Cerebellar cortex (tissue), 1 donor: ENCODE measurements at regions not wholly inside any gene's neighbourhood (a gene's known extent, or its start where the extent isn't known, plus 50 kb on each side); places are given as distances from the start of the nearest gene placed in this dataset.
"Not testable (repeated sequence)": the region's sequence is repeated elsewhere in the genome, so short reads cannot be mapped to it uniquely, and the experiment has no call there.

Experiments
- DNase-seq: peaks from one replicate; pipeline ENCODE4 v3.0.0-alpha.2; 2015; ENCODE audit warnings: low spot score

DNA sequence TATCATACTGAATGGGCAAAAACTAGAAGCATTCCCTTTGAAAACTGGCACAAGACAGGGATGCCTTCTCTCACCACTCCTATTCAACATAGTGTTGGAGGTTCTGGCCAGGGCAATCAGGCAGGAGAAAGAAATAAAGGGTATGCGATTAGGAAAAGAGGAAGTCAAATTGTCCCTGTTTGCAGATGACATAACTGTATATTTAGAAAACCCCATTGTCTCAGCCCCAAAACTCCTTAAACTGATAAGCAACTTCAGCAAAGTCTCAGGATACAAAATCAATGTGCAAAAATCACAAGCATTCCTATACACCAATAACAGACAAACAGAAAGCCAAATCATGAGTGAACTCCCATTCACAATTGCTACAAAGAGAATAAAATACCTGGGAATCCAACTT is 52.5 kb upstream of the CCDC71L start:
- DNase-seq: not testable (repeated sequence)

GRCh38 chr7:106714590-106715442 is 53.9 kb upstream of the CCDC71L start:
- DNase-seq: not testable (repeated sequence)

DNA sequence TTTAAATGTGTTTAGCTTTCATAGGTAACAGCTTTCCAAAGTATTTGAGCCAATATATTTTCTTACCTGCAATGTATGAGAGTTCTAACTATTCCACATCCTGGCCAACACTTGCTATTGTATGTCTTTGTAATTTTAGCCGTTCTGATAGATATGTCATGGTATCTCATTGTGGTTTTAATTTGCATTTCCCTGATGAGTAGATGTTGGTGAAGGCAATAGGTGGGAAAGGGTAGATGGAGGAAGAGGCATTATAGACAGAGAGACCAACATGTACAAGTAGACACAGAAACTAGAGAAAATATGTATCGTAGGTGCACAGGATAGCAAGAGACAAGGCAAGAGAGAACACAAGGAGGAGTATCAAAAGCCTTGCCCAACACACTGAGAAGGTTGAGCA is 54.8 kb upstream of the CCDC71L start:
- DNase-seq: no peak

GRCh38 chr7:106717254-106717954 is 56.4 kb upstream of the CCDC71L start:
- DNase-seq: peak; percentile 19

GRCh38 chr7:106717955-106718871 is 57.3 kb upstream of the CCDC71L start:
- peak; percentile 33 for DNase-seq

DNA sequence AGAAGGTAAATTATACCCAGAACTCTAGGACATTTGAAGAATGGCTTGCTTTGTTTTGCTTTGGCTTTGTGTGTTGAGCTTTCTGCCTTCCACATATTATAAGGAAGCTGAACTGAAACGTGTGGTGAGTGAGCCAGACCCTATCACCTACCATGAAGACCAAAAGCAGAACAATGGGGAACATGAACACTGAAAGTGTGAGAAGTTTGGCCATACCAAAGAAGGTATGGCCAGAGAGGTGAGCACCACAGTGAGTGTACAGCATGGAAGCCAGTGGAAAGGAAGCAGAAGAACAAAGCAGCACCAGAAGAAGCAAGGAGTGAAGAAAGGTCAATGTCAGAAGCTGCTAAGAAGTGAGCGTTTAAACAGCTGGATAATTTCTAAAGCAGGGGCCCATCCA is 59.7 kb upstream of the CCDC71L start:
- DNase-seq: no peak

DNA sequence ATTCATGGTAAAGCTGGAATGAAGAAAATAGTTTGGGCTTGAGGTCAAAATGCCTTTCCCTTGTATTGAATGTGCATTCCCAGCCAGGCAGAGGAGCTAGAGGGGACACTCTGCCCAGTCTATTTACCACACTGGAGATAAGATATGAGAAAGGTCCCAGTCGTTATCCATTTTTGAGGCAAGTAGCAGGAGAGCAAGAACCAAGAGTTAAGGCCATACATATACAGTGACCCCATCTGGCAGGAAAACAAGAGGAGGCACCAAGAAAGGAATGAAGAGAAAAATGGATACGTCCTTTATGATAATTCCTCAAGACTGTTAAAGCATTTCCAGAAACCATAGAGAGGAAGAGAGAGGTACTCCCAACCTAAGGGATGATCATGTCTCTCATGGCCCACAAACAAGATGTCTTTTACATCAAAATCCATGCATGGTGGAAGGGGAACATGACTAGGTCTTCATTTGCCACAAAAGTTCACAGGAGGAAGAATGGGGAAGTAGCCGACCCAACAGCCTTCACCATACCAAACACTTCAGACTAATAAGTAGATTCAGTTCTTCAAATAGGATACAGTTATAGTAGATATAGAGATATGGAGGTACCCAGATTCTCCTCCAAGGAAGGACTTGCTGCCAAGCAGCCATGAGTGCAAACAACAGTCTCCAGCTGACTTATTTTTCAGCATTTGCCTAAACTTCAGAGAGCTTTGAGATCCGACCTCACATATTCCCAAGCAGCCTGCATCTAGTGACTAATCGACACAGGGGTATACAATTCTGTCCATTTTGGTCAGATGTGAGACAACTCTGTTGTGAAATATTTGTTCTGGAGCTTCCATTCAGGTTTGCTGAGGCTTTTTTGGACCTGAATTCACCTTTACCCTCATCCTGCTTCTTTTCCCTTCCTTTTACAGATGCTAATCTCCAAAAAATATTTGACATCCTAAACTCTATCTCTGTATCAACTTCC is 61.1 kb upstream of the CCDC71L start:
- DNase-seq: no peak

- no peak for DNase-seq
These were observed 62.4 kb upstream of the CCDC71L start for GRCh38 chr7:106723398-106723797.

- DNase-seq: no peak
These were observed 68.9 kb upstream of the CCDC71L start for GRCh38 chr7:106729720-106730385.

DNA sequence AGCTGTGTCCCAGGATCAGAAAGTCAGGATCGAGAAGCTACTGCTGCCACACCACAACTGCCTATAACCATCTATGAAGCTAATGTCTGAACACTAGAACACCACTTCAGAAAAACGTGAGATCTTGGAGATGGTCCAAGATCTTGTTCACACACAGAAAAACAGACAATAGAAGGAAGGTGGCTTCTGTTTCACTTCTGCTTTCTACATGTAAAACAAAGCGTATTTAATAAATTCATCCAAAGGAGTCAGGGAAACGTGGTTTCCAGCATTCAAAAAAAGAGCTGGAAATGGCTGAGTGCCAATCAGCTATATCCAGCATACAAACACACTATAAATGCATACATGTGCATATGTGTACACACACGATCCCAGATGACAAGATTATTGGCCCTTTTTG is 70.2 kb upstream of the CCDC71L start:
- no peak for DNase-seq

DNA sequence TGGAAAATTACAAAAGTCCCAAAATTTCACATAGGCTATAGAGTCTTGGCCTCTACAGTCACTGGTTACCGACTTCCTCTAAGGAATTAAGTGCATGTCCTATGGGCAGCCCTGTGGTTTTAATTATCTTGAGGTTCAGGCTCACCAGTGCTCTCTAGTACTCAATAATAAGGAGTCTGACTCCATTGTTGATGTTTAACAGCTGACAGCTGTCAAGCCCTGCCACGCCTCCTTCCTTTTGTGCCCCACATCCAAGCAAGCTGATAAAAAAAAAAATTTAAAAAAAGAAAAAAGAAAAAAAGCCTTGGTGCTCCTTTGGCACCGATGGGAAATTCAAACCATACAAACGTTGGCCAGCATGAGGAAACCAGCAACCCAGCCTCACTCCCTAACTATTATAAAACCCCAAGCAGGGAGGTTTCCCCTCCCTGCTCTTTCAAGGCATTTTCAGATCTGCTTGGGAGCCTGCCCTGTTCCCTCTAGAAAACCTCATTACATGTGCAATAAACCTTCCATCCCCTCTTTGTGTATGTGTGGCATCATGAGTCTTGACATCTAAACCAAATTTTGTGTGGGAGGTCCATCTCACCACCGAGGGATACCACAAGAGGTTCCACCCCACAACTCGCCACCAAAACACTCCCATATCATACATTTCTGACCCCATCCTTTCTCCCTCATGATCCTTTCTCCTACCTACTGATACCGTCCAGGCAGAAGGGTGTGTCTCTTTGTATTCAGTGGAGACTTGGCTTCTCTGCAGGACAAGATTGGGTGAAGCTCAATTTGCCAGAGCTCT is 70.9 kb upstream of the CCDC71L start:
- no peak for DNase-seq

- no peak for DNase-seq
These were observed 74.7 kb upstream of the CCDC71L start for GRCh38 chr7:106735637-106736036.

DNA sequence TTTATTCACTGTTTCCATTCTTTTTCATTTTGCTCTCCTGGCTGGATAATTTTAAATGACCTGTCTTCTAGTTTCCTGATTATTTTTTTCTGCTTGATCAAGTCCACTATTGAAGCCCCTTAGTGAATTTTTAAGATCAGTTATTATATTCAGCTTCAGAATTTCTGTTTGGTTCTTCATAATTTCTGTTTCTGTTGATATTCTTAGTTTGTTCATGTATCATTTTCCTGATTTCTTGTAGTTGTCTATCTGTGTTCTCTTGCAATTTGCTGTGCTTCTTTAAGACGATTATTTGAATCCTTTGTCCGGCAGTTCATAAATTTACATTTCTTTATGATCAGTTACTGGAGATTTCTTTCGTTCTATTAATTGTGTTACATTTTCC is 75.2 kb upstream of the CCDC71L start:
- DNase-seq: no peak

DNA sequence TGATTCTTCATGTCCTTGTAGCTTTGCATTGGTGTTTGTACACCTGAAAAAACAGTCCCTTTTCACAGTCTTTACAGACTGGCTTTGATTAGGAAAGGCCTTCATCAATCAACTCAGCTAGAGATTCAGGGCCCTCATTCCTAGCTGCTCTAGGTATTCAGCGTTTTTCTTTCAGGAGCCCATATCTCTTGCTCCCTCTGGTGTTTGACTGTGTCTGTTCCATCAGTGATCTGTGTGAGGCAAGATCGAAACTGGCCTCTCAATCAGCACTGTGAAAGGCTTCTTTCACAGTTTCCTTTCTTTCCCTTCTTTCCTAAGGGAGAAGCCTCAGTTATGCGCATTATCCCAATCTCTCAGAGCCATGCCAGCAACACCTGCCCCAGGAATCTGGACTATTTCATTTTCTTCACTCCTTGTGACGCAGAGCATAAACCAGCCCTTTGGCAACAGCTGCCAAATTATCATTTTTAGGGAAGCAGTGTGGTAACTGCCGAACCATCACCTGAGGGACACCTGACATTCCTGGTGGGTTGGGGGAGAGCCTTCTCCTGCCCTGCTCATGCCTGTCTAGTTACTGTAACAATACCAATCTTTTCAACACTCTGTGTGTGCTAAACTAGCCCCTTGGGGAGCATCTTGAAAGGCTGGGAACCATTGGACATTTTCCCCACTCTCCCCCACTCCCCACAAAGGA is 75.7 kb upstream of the CCDC71L start:
- DNase-seq: peak; percentile 64

DNA sequence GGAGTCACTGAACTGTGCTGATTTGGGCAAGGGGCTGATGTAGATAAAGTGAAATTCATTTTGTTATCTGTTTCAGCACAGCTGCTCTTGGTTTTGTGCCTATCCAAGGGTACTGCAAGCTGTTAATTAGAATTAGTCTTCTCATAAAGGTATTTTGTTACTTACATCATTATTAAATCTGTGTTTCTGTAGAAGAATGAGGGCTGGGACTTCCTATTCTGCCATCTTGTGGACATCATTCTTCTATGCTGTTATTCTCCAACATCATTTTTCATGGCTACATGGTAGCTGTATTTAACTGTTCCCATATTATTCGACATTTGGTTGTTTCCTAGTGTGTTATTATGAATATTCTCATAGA is 76.2 kb upstream of the CCDC71L start:
- peak; percentile 36 for DNase-seq

- DNase-seq: no peak
These were observed 79.8 kb upstream of the CCDC71L start for GRCh38 chr7:106740806-106741205.

DNA sequence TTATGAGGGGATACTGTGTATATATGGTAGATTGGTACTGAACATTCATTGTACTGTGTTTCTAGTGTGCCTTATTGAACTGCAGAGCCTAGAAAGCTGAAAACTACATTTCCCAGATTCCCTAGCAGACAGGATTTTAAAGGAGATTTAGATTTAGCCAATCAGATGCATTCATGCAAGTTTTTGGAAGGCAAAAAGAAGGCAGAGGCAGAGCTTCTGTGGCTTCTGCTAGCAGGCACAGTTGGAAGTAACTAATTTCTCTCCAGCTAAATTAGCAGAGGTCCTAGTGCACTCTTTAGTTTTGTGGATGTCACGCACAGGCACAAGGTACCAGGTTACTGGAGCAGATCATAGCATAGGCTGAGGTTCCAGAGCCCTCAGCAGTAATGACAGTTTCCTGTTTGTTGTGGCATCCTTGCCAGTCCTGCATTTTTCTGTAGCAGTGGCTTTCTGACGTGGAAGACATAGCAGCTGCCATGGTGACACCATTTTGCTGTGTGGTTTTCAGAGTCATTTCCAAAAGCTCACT is 83.7 kb upstream of the CCDC71L start:
- DNase-seq: peak; percentile 7

- not testable (repeated sequence) for DNase-seq
These were observed 86.3 kb upstream of the CCDC71L start for GRCh38 chr7:106747301-106747700.

DNA sequence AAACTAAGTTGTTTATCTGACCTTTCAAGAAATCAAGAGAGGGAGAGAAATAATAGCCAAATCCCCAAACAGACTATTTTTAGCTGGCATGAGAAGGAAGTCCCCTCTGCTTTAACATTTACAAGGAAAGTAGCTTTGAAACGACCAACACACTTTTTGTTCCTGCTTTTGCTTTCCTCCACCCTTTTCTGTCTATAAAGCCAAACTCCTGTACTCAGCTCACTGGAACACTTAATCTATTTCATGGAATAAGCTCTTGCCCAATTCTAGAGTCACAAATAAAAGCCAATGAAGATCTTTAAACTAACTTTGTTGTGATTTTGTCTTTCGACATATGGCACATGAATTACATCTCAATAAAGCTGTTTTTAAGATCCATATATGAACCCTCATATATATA is 86.8 kb upstream of the CCDC71L start:
- DNase-seq: no peak
